CD4-positive, CD25-positive, alpha-beta regulatory T cell (primary cell): ENCODE measurements at regions not wholly inside any gene's neighbourhood (a gene's known extent, or its start where the extent isn't known, plus 50 kb on each side); places are given as distances from the start of the nearest gene placed in this dataset.

Source experiments
- ATAC-seq, 2 donors: fragments of 150-1000 bp; cut with Tn5 transposase; one replicate each; pipeline ENCODE4 v1.10.0; 2021; ENCODE audit warnings: low read depth in 2 of 2, moderate number of reproducible peaks in 2 of 2, moderate library complexity in 1 of 2
- DNase-seq, 3 donors: peaks; one replicate each; pipeline versions ENCODE4 v3.0.0 to v3.0.0-alpha.2; 2012 to 2022; ENCODE audit warnings: mixed read lengths in 1 of 3
- H3K27ac ChIP-seq: one replicate; pipeline ENCODE4 v1.7.0; 2013; ENCODE audit warnings: mild to moderate bottlenecking, low read length; ENCODE audit not compliant: insufficient read depth, poor library complexity, severe bottlenecking
- H3K27me3 ChIP-seq: one replicate; pipeline ENCODE4 v1.7.0; 2013; ENCODE audit warnings: low read length; ENCODE audit not compliant: control insufficient read depth, insufficient read depth
- H3K36me3 ChIP-seq: one replicate; pipeline ENCODE4 v1.7.0; 2013; ENCODE audit warnings: mild to moderate bottlenecking, low read length, moderate library complexity; ENCODE audit not compliant: control insufficient read depth, insufficient read depth
- H3K4me1 ChIP-seq: 2 replicates; pipeline ENCODE4 v1.7.0; 2013; ENCODE audit warnings: mild to moderate bottlenecking, low read length; ENCODE audit not compliant: insufficient read depth, control insufficient read depth, poor library complexity, severe bottlenecking
- H3K4me3 ChIP-seq: one replicate; pipeline ENCODE4 v1.7.0; 2013; ENCODE audit warnings: low read depth, mild to moderate bottlenecking, low read length, moderate library complexity
- H3K9me3 ChIP-seq, 2 experiments: 1 replicate in 1 of 2; 2 replicates in 1 of 2; pipeline ENCODE4 v1.7.0; 2013; ENCODE audit warnings: low read length in 2 of 2, mild to moderate bottlenecking in 1 of 2, moderate library complexity in 1 of 2; ENCODE audit not compliant: control insufficient read depth in 2 of 2
- H3K27ac Mint-ChIP-seq, 3 donors: one replicate each; pipeline ENCODE4 v1.8.0; 2020 to 2022; ENCODE audit warnings: mild to moderate bottlenecking in 3 of 3, mixed read lengths in 3 of 3, moderate library complexity in 2 of 3
- H3K27me3 Mint-ChIP-seq: one replicate; pipeline ENCODE4 v1.8.0; 2022; ENCODE audit warnings: mild to moderate bottlenecking, mixed read lengths
- H3K36me3 Mint-ChIP-seq: one replicate; pipeline ENCODE4 v1.8.0; 2020; ENCODE audit warnings: mixed read lengths
- H3K4me1 Mint-ChIP-seq, 4 donors: one replicate each; pipeline ENCODE4 v1.8.0; 2020 to 2022; ENCODE audit warnings: mixed read lengths in 4 of 4, mild to moderate bottlenecking in 1 of 4
- H3K4me3 Mint-ChIP-seq, 4 donors: one replicate each; pipeline ENCODE4 v1.8.0; 2020 to 2022; ENCODE audit warnings: mild to moderate bottlenecking in 4 of 4, mixed read lengths in 4 of 4, moderate library complexity in 3 of 4
- H3K9me3 Mint-ChIP-seq, 7 donors: one replicate each; pipeline ENCODE4 v1.8.0; 2020 to 2022; ENCODE audit warnings: mixed read lengths in 7 of 7, mild to moderate bottlenecking in 3 of 7, moderate library complexity in 2 of 7

- H3K4me1 Mint-ChIP-seq = no peaks in the 10 kb centered on the region
- peaks cover 0 to 41% (median 12%) of the 10 kb centered on the region in 7 donors for H3K9me3 Mint-ChIP-seq
- Histone ChIP-seq H3K27me3 (no peaks in the 10 kb centered on the region), H3K4me1 (no peaks in the 10 kb centered on the region), H3K27ac (no peak overlapping the region), H3K36me3 (no peaks in the 10 kb centered on the region), H3K4me3 (no peak overlapping the region), H3K9me3 (peaks cover 2 to 15% of the 10 kb centered on the region in 2 experiments)
- H3K27me3 Mint-ChIP-seq = no peaks in the 10 kb centered on the region
- ATAC-seq = no peak
- DNase-seq = no peak
- no peak overlapping the region for H3K27ac Mint-ChIP-seq
- no peak overlapping the region for H3K4me3 Mint-ChIP-seq
- H3K36me3 Mint-ChIP-seq = no peaks in the 10 kb centered on the region
These were observed 174.5 kb upstream of the TRPC4 start for GRCh38 chr13:38044067-38044466.

DNA sequence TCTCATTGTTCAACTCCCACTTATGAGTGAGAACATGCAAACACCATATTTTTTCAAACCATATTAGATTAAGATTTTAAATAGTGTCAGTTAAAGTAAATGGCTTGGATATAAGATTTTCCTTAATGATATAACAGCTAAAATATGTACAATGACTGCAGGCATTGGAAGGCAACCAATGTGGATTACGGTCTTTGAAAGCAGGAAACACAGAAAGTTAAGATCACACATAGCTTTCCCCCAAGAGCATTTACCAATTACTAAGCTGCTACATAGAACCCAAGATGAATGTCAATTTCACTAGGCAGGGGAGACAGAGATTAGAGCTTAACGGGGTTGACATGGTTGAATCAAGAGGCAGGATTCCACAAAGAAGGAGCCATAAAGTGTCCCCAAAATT, 173.2 kb upstream of the TRPC4 start:
- Histone ChIP-seq H3K4me3 (no peak overlapping the region), H3K4me1 (no peaks in the 10 kb centered on the region), H3K36me3 (no peaks in the 10 kb centered on the region), H3K27ac (no peak overlapping the region), H3K9me3 (peaks cover 2 to 15% of the 10 kb centered on the region in 2 experiments), H3K27me3 (no peaks in the 10 kb centered on the region)
- Mint-ChIP-seq H3K4me3 (no peak overlapping the region), H3K9me3 (peaks cover 0 to 29% (median 8%) of the 10 kb centered on the region in 7 donors), H3K4me1 (no peaks in the 10 kb centered on the region), H3K27ac (no peak overlapping the region), H3K27me3 (no peaks in the 10 kb centered on the region), H3K36me3 (no peaks in the 10 kb centered on the region)
- ATAC-seq = no peak
- no peak for DNase-seq

GRCh38 chr13:38024431-38024830, 154.9 kb upstream of the TRPC4 start:
- H3K27ac Mint-ChIP-seq = no peak overlapping the region
- no peaks in the 10 kb centered on the region for H3K36me3 ChIP-seq
- H3K4me1 Mint-ChIP-seq = no peaks in the 10 kb centered on the region
- peaks cover 6 to 29% (median 16%) of the 10 kb centered on the region in 7 donors for H3K9me3 Mint-ChIP-seq
- no peaks in the 10 kb centered on the region for H3K36me3 Mint-ChIP-seq
- no peaks in the 10 kb centered on the region for H3K4me1 ChIP-seq
- no peak overlapping the region for H3K27ac ChIP-seq
- ATAC-seq = no peak
- H3K4me3 Mint-ChIP-seq = no peak overlapping the region
- H3K27me3 ChIP-seq = no peaks in the 10 kb centered on the region
- DNase-seq = no peak
- peaks cover 4 to 8% of the 10 kb centered on the region in 2 experiments for H3K9me3 ChIP-seq
- no peak overlapping the region for H3K4me3 ChIP-seq
- H3K27me3 Mint-ChIP-seq = no peaks in the 10 kb centered on the region

GRCh38 chr13:38017320-38017719, 147.7 kb upstream of the TRPC4 start:
- DNase-seq (no peak), ATAC-seq (no peak)
- Histone ChIP-seq H3K27me3 (no peaks in the 10 kb centered on the region), H3K36me3 (no peaks in the 10 kb centered on the region), H3K9me3 (peaks cover 4 to 8% of the 10 kb centered on the region in 2 experiments), H3K4me3 (no peak overlapping the region), H3K27ac (no peak overlapping the region), H3K4me1 (no peaks in the 10 kb centered on the region)
- no peaks in the 10 kb centered on the region for H3K4me1 Mint-ChIP-seq
- no peaks in the 10 kb centered on the region for H3K36me3 Mint-ChIP-seq
- H3K9me3 Mint-ChIP-seq = peaks cover 5 to 53% (median 20%) of the 10 kb centered on the region in 7 donors
- no peak overlapping the region for H3K27ac Mint-ChIP-seq
- no peak overlapping the region for H3K4me3 Mint-ChIP-seq
- no peaks in the 10 kb centered on the region for H3K27me3 Mint-ChIP-seq

DNA sequence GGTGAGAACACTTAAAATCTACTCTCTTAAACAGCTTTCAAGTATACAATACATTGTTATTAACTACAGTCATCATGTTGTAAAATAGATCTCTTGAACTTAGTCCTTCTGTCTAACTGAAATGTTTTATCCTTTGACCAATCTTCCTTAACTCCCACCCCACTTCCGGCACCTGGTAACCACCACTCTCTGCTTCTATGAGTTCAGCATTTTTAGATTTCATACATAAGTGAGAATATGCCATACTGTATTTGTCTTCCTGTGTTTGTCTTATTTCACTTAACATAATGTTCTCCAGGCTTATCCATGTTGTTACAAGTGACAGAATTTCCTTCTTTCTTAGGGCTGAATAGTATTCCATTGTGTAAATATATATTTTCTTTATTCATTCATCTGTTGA, 144.1 kb upstream of the TRPC4 start:
- Mint-ChIP-seq H3K36me3 (no peaks in the 10 kb centered on the region), H3K4me1 (no peaks in the 10 kb centered on the region), H3K27me3 (no peaks in the 10 kb centered on the region), H3K27ac (no peak overlapping the region), H3K9me3 (peaks cover 0 to 29% (median 2%) of the 10 kb centered on the region in 7 donors), H3K4me3 (no peak overlapping the region)
- Histone ChIP-seq H3K36me3 (no peaks in the 10 kb centered on the region), H3K4me3 (no peak overlapping the region), H3K27ac (no peak overlapping the region), H3K9me3 (no peaks in the 10 kb centered on the region), H3K27me3 (no peaks in the 10 kb centered on the region), H3K4me1 (no peaks in the 10 kb centered on the region)
- ATAC-seq (no peak), DNase-seq (no peak)

DNA sequence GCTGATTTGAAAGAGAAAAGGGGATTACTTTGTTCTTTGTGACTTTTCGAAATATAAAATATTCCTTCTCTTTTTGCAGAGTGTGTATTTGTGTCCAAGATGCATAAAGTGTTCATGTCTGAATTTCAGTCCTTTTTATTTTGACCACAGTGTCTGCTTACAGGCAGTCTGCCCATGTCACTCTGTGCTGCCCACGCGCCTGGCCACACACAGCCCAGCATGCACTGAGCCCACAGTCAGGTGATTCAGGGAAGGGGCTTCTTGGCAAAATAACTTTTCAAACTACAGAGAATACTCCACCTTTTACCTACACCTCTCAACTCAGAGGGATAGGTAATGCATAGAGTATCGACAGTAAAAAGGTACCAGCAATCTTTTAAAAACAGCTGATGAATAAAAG, 142.5 kb upstream of the TRPC4 start:
- no peaks in the 10 kb centered on the region for H3K27me3 Mint-ChIP-seq
- H3K27ac Mint-ChIP-seq = no peak overlapping the region
- no peak overlapping the region for H3K4me3 ChIP-seq
- H3K36me3 Mint-ChIP-seq = no peaks in the 10 kb centered on the region
- DNase-seq = no peak
- no peaks in the 10 kb centered on the region for H3K27me3 ChIP-seq
- H3K4me3 Mint-ChIP-seq = no peak overlapping the region
- H3K4me1 Mint-ChIP-seq = no peaks in the 10 kb centered on the region
- no peaks in the 10 kb centered on the region for H3K9me3 ChIP-seq
- ATAC-seq = no peak
- no peaks in the 10 kb centered on the region for H3K36me3 ChIP-seq
- H3K4me1 ChIP-seq = no peaks in the 10 kb centered on the region
- H3K9me3 Mint-ChIP-seq = peaks cover 0 to 13% (median 2%) of the 10 kb centered on the region in 7 donors
- no peak overlapping the region for H3K27ac ChIP-seq

GRCh38 chr13:38008636-38009035, 139.1 kb upstream of the TRPC4 start:
- DNase-seq (no peak), ATAC-seq (no peak)
- Histone ChIP-seq H3K4me1 (no peaks in the 10 kb centered on the region), H3K4me3 (no peak overlapping the region), H3K27me3 (no peaks in the 10 kb centered on the region), H3K9me3 (no peaks in the 10 kb centered on the region), H3K36me3 (no peaks in the 10 kb centered on the region), H3K27ac (no peak overlapping the region)
- Mint-ChIP-seq H3K27ac (no peak overlapping the region), H3K4me3 (no peak overlapping the region), H3K4me1 (no peaks in the 10 kb centered on the region), H3K36me3 (no peaks in the 10 kb centered on the region), H3K9me3 (peaks cover 0 to 4% (median 2%) of the 10 kb centered on the region in 7 donors), H3K27me3 (no peaks in the 10 kb centered on the region)

GRCh38 chr13:38002606-38003005, 133.0 kb upstream of the TRPC4 start:
- no peak overlapping the region for H3K4me3 ChIP-seq
- no peaks in the 10 kb centered on the region for H3K36me3 Mint-ChIP-seq
- no peak overlapping the region for H3K27ac Mint-ChIP-seq
- H3K9me3 Mint-ChIP-seq = peaks cover 0 to 3% (median 2%) of the 10 kb centered on the region in 7 donors
- no peaks in the 10 kb centered on the region for H3K4me1 ChIP-seq
- no peaks in the 10 kb centered on the region for H3K27me3 Mint-ChIP-seq
- H3K4me1 Mint-ChIP-seq = no peaks in the 10 kb centered on the region
- H3K27ac ChIP-seq = no peak overlapping the region
- H3K36me3 ChIP-seq = no peaks in the 10 kb centered on the region
- DNase-seq (no peak), ATAC-seq (no peak)
- H3K4me3 Mint-ChIP-seq = no peak overlapping the region
- no peaks in the 10 kb centered on the region for H3K9me3 ChIP-seq
- H3K27me3 ChIP-seq = no peaks in the 10 kb centered on the region
